NCI-H345 treated with DMSO at 0.1 percent for 48 hours (cell line): ENCODE measurements at regions not wholly inside any gene's neighbourhood (a gene's known extent, or its start where the extent isn't known, plus 50 kb on each side); places are given as distances from the start of the nearest gene placed in this dataset.

Experiments
- DNase-seq: peaks from one replicate; lab custom pipeline; 2025; ENCODE audit not compliant: unreplicated experiment; lab: John Stamatoyannopoulos, UW

DNA sequence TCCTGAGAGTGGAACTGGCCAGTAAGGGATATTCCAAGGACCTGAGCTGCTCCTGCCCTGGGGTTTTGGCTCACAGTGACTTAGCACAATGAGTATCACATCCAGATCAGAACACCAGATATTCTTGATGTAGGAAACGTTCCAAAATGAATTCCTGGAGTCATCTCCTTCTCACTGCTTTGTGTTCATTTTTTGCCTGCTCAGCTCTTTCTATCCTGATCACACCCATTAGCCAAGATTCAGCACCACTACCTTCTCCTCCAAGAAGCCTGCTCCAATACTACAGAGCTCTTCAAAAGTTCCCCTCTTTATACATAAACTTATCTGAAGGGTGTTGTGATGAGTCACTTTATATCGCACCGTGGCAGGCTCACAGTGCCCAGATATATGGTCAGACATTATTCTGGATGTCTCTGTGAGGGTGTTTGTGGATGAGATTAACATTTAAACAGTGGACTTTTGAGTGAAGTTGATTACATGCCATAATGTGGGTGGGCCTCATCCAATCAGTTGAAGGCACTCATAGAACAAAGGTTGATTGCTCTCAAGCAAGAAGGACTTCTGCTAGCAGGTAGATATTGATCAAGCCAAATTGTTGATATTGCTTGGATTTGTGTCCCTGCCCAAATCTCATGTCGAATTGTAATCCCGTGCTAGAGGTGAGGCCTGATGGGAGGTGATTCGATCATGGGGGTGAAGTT is 1155.2 kb upstream of the AUTS2 start:
- DNase-seq: no peak

DNA sequence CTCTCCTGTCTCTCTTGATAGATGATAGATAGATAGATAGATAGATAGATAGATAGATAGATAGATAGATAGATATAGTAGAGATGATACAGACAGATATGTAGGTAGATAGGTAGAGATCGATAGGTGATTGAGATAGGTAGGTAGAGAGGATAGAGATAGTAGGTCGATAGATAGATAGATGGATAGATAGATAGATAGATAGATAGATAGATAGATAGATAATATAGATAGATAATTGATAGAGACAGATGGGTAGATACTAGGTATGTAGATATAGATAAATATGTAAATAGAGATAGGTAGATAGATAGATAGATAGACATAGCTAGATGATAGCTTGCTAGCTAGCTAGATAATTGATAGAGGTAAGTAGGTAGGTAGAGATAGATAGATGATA is 1154.2 kb upstream of the AUTS2 start:
- DNase-seq: no peak

DNA sequence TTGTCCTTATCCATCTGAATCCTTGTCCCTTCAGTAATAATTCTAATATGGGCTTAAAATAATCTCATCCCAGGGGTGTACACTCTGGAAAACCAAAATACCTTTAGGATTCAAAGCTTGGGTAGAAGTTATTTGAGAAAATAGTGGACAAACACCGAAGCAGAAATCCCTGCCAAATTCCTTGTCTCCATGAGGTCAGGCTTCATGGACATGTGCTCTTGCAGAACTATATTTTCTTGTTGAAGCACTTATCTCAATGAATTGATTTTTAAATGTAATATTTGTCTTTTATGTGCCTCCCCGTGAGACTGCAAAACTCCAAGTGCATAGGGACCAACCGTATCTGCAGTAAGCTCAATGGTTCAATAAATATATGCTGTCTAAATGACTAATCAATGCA is 1153.3 kb upstream of the AUTS2 start:
- no peak for DNase-seq

DNA sequence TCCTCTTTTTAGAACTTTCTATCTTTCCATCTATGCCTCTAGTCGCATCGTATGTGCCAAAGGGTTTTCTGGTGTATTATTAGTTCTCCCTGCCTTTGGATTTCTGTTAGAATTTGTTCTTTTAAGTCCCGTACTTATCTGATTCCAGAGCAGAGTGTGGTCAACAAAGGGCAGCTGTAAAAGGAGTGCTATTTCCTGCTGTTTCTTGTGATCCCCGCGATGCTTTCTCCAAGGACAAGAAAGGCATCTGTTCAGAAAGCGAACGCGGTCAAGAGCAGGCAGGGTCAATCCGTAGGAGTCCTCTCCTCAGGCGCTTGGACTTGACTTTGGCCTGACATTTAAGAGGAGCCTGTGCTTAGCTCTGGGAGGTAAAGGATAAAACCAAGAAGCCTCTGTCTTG is 1152.1 kb upstream of the AUTS2 start:
- no peak for DNase-seq

DNA sequence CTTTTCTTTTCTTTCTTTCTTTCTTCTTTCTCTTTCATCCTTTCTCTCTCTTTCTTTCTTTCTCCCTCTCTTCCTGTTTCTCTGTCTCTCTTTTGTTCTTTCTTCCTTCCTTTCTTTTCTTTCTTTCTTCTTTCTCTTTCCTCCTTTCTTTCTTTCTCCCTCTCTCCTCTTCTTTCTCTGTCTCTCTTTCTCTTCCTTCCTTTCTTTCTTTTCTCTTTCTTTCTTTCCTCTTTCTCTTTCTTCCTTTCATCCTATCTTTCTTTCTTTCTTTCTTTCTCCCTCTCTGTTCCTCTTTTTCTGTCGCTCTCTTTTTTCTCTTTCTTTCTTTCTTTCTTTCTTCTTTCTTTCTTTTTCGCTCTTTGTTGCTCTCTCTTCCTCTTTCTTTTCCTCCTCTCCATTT is 1149.2 kb upstream of the AUTS2 start:
- DNase-seq: no peak

DNA sequence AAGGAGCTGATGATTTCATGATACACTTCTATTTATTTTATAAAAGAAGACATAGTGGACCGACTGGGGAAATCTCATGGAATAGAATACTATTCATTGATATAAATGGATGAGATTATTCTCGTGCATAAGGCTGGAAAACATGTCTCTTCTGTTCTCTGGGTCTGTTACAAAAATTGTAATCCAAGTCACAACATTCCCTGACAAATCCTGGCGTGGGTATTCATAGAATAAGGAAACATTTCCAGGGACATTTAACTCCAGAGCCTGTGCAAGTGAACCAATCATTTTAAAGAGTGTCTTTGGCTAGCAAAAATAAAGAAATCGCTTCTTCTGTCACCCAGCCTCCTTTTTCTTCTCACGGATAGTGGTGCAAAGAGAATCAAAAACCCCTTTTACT is 1148.5 kb upstream of the AUTS2 start:
- no peak for DNase-seq

DNA sequence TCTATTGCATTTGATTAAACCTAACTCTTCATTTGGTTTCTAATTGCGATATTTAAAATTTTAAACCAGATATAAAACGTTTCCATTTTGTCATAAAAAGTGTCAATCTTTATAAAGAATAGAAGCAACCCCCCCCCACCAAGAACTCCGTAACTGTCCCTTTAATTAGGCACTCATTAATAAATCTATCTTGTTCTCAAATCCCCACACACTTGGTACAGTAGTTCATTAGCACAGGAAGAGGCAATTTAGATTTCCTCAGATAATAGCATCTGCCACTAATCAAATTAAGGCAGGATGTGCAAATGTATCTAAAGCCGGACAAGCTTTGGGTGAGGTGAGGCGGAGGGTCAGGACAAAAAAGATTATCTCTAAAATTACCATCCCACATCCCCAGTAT is 1143.3 kb upstream of the AUTS2 start:
- no peak for DNase-seq

DNA sequence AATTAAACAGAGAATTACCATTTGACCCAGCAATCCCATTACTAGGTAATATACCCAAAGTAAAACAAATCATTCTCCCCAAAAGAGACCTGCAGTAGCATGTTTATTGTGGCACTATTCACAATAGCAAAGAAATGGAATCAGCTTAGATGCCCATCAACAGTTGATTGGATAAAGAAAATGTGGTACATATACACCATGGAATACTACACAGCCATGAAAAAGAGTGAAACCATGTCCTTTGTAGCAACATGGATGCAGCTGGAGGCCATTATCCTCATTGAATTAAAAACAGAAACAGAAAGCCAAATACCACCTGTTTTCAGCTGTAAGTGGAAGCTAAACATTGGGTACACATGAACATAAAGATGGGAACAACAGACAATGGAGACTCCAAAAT is 1141.8 kb upstream of the AUTS2 start:
- DNase-seq: no peak

DNA sequence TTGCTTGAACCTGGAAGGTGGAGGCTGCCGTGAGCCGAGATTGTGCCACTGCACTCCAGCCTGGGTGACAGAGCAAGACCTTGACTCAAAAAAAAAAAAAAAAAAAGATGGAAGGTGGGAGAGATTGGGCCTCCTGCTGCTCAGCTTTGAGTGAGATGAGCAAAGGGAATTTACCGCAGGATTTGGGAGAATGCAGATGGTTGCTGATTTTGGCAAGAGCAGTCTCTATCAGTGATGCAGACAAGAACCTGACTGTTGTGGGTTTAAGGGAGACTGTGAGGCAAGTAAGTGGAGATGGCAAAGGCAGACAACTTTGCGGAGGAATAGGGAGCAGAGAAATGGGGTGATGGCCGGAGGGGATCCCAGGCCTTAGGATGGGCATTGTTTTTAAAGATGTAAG is 1140.8 kb upstream of the AUTS2 start:
- no peak for DNase-seq

DNA sequence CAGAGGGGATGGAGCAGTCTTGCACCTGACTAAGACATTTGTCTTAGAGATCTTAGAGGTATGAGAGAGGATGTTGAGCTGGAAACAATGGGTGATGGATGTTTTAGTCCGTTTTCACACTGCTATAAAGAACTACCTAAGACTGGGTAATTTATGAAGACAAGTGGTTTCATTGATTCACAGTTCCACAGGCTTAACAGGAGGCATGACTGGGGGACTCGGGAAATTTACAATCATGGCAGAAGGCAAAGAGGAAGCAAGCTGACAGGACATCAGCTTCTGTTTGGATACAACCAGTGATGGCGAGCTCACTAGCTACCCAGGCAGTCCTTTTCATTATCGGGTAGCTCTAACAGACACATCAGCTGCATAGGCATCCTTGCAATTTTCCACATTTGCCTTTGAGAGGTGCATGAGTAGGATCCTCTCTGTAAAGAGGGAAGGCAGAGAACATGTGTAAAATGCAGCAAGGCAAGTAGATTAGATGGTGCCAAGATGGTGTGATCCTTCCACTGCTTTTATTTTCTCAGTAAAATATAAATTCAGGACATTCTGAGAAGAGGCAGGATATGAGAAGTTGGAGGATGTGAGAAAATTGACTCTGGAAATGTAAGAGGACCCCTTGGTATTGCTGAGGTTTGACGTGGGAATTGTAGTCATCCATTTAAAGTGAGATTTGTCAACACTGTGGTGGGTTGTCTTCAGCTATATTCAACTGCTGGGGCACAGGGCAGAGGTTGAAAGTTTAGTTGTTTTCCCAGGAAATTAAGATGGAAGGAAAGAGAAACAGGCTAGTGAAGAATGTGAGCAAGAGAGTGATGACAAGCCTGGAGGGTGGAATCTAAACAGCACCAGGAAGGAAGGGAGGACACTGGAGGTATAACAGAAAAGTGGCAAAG is 1140.0 kb upstream of the AUTS2 start:
- DNase-seq: no peak

DNA sequence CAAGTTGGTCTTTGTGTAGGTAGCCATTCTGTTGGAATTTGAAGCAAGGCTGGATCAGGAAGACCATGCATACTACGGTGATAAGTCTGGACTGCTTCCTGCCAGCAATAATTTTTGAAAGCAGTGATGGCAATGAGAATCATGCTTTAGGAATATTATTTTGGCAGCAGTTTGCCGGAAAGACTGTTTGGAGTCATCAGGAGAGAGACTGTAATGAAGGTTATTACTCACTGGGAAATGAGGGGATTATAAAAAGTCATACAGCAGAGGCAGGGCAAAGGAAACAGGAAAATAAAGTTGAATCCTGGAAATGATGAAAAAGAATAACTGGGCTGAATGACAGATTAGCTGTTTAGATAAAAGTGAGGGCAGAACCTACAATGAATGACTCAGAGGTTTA is 1136.8 kb upstream of the AUTS2 start:
- DNase-seq: no peak

DNA sequence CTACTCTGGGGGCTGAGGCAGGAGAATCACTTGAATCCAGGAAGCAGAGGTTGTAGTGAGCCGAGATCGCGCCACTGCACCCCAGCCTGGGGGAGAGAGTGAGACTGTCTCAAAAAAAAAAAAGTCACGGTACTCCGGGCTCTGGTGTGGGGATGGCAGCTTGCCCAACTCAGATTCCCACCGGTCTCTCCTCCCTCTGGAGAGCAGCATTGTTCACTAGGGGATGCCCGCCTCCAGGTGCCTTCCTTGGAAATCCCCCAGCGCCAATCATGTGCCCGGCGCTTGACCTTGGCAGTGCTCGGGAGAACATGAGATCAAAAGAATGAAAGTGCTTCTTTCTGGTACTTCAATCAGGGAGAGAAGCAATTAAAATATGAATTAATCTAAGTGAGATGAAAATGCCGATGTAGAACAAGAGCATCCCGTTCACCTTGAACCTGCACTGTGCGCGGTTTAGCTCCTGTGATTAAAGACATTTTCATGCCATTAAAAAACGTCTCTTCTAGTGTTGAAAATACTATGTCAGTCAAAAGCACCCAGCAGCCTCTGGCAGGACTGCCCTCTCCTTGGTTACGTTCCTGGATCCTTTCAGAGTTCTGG is 1127.3 kb upstream of the AUTS2 start:
- DNase-seq: no peak

DNA sequence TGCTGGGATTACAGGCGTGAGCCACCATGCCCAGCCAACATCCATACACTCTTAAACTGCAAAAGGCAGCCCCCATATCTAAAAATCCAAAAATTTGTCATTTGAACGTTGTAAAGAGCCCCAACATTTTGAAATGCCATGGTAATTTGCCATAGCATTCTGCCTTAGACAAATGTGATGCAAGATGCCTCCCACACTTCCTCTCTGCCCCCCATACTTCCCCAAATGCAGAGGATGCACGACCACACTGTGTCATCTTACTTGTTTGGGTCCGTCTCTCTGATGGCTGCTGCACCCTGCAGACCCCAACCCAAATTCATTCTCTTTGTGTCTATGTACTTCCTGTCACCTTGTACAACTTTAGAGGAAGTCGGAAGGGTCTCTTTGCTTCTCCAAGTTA is 1125.6 kb upstream of the AUTS2 start:
- DNase-seq: no peak

DNA sequence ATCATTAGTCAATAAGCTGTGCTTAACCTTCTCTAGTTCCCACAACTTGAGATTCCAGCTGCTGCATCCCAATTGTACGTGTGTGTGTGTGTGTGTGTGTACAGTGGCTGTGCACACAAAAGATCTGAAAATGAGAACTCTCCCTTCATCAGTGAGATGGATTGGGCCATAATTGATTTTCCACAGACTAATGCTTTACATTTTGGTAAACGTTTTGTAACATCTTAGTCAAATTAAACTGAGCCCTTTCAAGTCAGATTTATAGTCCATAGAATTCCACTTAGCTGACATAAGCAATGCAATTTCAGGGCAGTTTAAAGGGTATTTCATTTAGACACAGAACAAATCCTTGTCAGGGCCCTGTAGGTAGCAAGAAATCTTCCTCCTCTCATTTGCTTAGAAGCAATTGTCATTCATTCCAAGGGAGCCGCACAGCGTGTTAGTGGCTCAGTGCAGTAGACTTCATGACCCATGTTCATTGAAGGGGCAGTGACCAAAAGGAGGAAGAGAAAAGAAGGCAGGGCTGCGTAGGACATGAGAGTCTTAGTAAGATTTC is 1123.5 kb upstream of the AUTS2 start:
- no peak for DNase-seq

DNA sequence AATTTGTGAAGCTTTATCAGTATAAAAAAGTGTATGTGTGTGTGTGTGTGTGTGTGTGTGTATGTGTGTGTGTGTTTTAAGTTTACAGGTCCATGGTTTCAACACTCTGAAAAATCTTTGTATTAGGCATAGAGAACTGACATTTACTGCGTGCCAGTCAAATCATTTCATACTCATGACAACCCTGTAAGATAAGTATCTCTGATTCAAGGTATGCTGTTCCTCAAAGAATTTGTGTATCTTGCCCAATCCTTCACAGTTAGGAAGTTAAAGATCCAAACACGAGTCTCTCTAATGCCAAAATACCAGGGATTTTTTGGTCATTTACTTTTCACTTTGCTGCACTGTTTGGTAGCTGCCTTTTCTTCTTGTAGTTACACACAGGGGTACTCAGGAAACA is 1121.3 kb upstream of the AUTS2 start:
- no peak for DNase-seq

DNA sequence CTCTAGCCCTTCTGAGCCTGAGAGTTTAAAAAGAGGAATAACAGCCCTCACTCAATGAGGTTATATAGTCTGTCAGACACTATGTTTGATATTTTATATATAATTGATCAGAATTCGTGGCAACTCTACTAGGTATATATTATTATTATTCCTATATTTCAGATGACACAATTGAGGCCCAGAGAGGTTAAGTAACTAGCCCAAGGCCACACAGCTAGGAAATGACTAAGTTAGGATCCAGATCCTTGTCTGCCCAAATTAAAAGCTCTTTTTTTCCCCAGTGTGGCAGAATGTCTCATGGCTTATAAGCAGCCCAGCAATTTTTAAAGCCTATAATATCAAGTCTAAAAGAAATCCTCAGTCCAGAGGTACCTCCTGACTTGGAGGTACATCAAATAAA is 1119.9 kb upstream of the AUTS2 start:
- no peak for DNase-seq

DNA sequence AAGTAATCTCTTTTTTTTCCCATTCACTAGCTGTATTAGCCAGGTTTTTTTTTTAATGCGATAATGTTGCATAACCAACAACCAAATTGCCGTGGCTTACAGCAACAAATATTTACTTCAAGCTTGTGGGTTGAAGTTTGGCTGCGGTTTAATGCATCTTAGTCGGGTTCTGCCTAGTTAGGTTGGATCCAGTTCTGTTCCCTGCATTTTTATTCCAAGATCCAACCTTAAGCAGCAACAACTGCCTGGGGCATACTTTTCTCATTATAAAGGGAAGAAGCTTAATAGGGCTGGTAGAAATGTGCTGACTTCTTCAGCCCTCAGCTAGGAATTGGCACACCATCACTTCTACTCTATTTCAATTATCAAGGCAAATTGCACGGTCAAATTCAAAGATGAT is 1115.5 kb upstream of the AUTS2 start:
- DNase-seq: no peak

DNA sequence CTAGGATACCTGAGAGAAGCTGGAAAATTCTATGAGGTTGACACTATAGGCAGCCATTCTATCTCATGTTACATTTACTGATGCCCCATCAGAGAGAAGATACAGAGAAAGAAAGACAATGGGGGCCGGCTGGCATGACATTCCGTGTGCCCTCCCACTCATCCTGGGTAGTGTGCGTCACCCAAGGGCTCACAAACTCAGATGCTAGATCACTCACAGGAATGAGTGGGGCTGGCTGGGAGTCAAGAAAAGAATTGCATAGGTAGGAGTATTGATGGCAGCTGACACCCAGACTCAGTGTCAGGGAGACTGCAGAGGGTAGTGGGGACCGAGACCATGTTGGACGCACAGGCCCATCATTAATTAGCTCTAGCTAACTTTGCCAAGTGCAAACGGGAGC is 1113.5 kb upstream of the AUTS2 start:
- DNase-seq: no peak

DNA sequence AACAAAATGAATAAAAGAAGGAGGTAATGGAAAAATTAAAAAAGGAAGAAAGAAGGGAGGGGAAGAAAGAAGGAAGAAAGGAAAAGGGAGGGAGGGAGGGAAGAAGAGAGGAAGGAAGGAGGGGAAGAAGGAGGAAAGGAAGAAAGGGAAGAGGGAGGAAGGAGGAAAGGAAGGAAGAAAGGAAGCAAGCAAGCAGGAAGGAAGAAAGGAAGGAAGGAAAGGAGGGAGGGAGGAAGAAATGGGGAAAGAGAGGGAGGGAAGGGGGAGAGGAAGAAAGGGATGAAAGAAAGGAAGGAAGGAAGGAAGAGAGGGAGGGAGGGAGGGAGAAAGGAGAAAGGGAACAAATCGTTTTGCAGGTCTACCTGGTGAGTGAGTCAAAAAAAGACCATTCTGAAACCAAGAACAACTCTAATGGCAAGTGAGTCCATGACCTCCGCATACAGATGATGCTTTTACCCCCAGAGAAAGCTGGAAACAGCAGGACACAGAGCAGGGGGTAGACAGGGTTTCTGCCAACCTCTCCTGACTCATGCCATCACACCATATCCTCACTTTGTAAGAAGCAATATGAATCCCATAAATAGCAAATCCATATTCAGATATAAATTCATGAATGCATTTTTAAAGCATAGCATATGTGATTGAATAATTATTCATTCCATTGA is 1112.9 kb upstream of the AUTS2 start:
- no peak for DNase-seq

DNA sequence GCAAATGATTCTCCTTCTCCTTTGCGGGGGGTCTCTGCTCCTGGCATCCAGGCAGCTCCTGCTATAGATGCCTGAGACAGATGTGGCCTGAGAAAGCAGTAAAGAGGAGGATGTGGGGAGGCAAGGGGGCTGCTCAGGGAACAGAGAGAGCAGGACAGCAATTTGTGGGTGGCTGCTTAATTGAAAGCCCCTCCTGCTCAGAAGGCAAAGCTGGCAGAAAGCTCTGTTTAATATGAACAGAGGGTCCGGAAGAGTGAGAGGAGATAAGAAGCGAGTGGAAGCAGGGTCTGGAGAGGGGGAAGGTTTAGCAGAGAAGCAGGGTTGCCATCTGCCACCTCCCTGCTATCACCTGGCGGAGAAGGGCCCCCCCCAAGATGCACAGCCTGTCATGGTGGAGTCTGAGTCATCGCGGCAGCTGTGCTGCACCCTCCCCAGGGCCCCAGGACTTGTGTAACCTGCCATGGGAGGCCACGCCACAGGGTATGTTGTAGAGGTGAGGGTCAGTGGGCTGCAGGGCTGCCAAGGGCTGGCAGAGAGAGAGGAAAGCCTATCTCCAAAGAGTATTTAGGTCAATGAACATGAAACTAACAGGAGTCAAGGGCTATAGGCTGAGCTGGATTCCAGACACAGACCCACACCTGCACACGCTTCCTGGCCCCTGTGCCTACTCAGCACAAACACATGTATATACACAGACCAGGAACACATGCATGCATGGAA is 1109.8 kb upstream of the AUTS2 start:
- no peak for DNase-seq
